MCF 10A (cell line): ENCODE measurements at regions not wholly inside any gene's neighbourhood (a gene's known extent, or its start where the extent isn't known, plus 50 kb on each side); places are given as distances from the start of the nearest gene placed in this dataset.

Experiments
- BruUV-seq: library from RNA; stranded (reverse); fragments of 400-500 nt; replicated peaks from 2 replicates; lab custom pipeline; 2021; lab: Mats Ljungman, UMichigan
- CTCF ChIA-PET: fragments of 300-600 bp; sonication (Branson Sonifier 250); formaldehyde crosslinking; extraction: SDS; loops from one replicate; lab custom pipeline; 2021; ENCODE audit warnings: antibody characterized with exemption, inconsistent platforms; lab: Yijun Ruan, JAX
- POLR2A ChIA-PET: fragments of 300-600, 350-650 bp; sonication (Branson Sonifier 250); formaldehyde crosslinking; extraction: SDS; loops from one replicate; lab custom pipeline; 2020; ENCODE audit warnings: antibody characterized with exemption, inconsistent platforms; lab: Yijun Ruan, JAX
- DNase-seq: peaks from one replicate; pipeline ENCODE4 v3.0.0-alpha.2; 2018; ENCODE audit not compliant: unreplicated experiment
- H3K27ac Mint-ChIP-seq: one replicate; pipeline ENCODE4 v1.8.0; 2022; ENCODE audit warnings: mild to moderate bottlenecking, low read depth, mixed read lengths; ENCODE audit not compliant: unreplicated experiment
- H3K27me3 Mint-ChIP-seq: one replicate; pipeline ENCODE4 v1.8.0; 2022; ENCODE audit warnings: mixed read lengths; ENCODE audit not compliant: insufficient read depth, unreplicated experiment
- H3K36me3 Mint-ChIP-seq: one replicate; pipeline ENCODE4 v1.8.0; 2022; ENCODE audit warnings: mild to moderate bottlenecking, moderate library complexity, mixed read lengths; ENCODE audit not compliant: insufficient read depth, unreplicated experiment
- H3K4me1 Mint-ChIP-seq: one replicate; pipeline ENCODE4 v1.8.0; 2022; ENCODE audit warnings: mixed read lengths; ENCODE audit not compliant: insufficient read depth, unreplicated experiment
- H3K4me3 Mint-ChIP-seq: one replicate; pipeline ENCODE4 v1.8.0; 2022; ENCODE audit warnings: mild to moderate bottlenecking, moderate library complexity, mixed read lengths; ENCODE audit not compliant: unreplicated experiment
- H3K9me3 Mint-ChIP-seq: one replicate; pipeline ENCODE4 v1.8.0; 2022; ENCODE audit warnings: mixed read lengths; ENCODE audit not compliant: unreplicated experiment
- intact Hi-C: fragments of 100-400 bp; cut with micrococcal nuclease; formaldehyde crosslinking; loops from 2 replicates; pipeline ENCODE4 v1.14.1; 2022
- TF ChIP-seq, protein P1 (sequence below): fragments of 200-600 bp; IDR thresholded peaks from one replicate; pipeline ENCODE4 v1.8.0; 2022; ENCODE audit warnings: antibody characterized with exemption, mild to moderate bottlenecking; ENCODE audit not compliant: unreplicated experiment

DNA sequence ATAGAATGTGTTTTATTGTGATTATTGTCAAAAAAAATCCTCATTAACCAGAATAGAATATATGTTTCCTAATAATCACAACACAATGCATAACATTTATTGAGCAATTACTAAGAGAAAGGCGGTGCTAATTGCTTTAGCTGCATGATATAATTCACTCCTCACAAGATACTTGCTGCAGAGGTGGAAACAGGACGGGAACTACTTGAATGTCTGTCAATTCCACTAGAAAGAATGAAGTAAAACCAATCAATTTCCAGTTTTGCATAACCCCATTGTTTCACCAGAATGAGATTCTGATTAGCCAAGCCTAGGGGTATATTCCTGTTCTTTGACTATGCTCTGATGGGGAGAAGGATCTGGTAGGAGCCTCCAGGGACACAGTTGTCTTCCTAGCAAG, 239.1 kb upstream of the NRP1 start:
- no peak for DNase-seq
- CTCF ChIA-PET = no interaction called here
- Mint-ChIP-seq H3K4me3 (no peak overlapping the region), H3K27me3 (no peaks in the 10 kb centered on the region), H3K4me1 (peaks cover 12% of the 10 kb centered on the region), H3K36me3 (peaks cover 6% of the 10 kb centered on the region), H3K27ac (no peak overlapping the region), H3K9me3 (peaks cover 8% of the 10 kb centered on the region)
- TF ChIP-seq, protein P1, sequence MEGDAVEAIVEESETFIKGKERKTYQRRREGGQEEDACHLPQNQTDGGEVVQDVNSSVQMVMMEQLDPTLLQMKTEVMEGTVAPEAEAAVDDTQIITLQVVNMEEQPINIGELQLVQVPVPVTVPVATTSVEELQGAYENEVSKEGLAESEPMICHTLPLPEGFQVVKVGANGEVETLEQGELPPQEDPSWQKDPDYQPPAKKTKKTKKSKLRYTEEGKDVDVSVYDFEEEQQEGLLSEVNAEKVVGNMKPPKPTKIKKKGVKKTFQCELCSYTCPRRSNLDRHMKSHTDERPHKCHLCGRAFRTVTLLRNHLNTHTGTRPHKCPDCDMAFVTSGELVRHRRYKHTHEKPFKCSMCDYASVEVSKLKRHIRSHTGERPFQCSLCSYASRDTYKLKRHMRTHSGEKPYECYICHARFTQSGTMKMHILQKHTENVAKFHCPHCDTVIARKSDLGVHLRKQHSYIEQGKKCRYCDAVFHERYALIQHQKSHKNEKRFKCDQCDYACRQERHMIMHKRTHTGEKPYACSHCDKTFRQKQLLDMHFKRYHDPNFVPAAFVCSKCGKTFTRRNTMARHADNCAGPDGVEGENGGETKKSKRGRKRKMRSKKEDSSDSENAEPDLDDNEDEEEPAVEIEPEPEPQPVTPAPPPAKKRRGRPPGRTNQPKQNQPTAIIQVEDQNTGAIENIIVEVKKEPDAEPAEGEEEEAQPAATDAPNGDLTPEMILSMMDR = no peak
- POLR2A ChIA-PET = no interaction called here
- intact Hi-C loops = no loop called here
- no TSS peak for BruUV-seq

DNA sequence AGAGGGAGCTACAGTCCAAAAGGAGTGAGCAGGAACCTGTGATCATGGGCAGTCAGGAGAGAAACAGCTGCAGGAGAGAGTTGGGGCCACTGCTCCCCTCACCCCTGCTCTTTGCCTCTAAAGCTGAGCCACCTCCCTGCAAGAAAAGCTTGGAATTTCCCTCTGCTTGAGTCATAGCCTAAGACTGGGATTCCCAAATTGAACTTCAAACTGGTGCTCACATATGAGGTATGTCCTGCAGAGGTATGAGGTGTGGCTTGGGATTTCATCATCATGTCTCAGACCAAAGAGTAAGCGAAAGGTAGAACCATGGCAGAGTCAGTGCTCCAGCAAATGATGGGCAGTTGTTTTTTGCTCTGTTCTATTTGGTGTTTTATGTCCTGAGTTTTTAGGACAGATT, 237.1 kb upstream of the NRP1 start:
- CTCF ChIA-PET = interaction anchor here (0.6 kb wide), 1 partner anchor 31 kb away, joined by 3 read pairs; no protein-coding TSS in a partner anchor
- Mint-ChIP-seq H3K9me3 (peaks cover 8% of the 10 kb centered on the region), H3K4me3 (no peak overlapping the region), H3K36me3 (peaks cover 6% of the 10 kb centered on the region), H3K27me3 (no peaks in the 10 kb centered on the region), H3K4me1 (peaks cover 12% of the 10 kb centered on the region), H3K27ac (peak overlapping the region; percentile 3)
- intact Hi-C loops = no loop called here
- TF ChIP-seq, protein P1 = no peak
- DNase-seq = peak; percentile 73
- no TSS peak for BruUV-seq
- POLR2A ChIA-PET = interaction anchor here (0.6 kb wide), 1 partner anchor 41 kb away, joined by 3 read pairs; no protein-coding TSS in a partner anchor

DNA sequence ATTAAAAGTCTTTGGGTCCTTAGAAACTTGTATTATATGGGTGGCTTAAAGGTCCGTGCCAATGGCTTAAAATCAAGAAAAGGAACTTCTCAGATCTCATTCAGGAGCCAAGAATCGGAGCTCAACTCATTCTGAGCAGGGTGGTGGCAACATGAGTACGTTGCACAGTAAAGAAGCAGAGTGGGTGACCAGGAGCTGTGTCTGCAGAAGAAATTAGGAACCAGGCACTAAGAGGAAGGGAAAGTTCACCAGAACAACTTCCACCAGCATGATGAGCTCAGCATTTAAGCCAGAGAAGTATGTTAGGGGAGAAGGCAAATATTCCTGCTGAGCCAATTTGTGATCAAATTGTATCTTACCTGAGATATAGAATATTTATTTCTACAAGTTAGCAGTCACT, 236.0 kb upstream of the NRP1 start:
- TF ChIP-seq, protein P1 = no peak
- POLR2A ChIA-PET = no interaction called here
- no peaks in the 10 kb centered on the region for H3K27me3 Mint-ChIP-seq
- peaks cover 6% of the 10 kb centered on the region for H3K9me3 Mint-ChIP-seq
- CTCF ChIA-PET = no interaction called here
- BruUV-seq = no TSS peak
- H3K27ac Mint-ChIP-seq = no peak overlapping the region
- H3K4me3 Mint-ChIP-seq = no peak overlapping the region
- H3K4me1 Mint-ChIP-seq = peaks cover 12% of the 10 kb centered on the region
- DNase-seq = no peak
- no peaks in the 10 kb centered on the region for H3K36me3 Mint-ChIP-seq
- intact Hi-C loops = no loop called here

DNA sequence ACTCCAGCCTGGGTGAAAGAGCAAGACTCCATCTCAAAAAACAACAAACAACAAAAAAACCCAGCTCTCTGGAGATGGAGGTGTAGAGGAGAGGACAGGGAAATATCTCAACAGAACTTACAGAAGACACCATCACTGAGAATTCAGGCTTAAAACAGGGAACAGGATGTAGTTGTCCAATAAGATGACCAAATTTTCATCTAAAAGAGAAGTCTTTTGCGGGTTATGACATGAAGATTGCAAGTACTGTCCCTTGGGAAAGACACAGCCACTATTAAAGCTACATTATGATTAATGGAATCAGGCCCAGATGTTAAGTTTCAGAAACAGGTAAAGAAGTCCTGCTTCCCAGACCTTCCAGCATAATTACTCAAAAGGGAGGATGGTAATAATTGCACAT, 235.2 kb upstream of the NRP1 start:
- no TSS peak for BruUV-seq
- TF ChIP-seq, protein P1 = no peak
- Mint-ChIP-seq H3K36me3 (no peaks in the 10 kb centered on the region), H3K27me3 (no peaks in the 10 kb centered on the region), H3K4me1 (peaks cover 12% of the 10 kb centered on the region), H3K4me3 (no peak overlapping the region), H3K27ac (no peak overlapping the region), H3K9me3 (no peaks in the 10 kb centered on the region)
- POLR2A ChIA-PET = no interaction called here
- no peak for DNase-seq
- CTCF ChIA-PET = no interaction called here
- intact Hi-C loops = no loop called here
